Breast epithelium (tissue), 3 donors: ENCODE measurements at regions not wholly inside any gene's neighbourhood (a gene's known extent, or its start where the extent isn't known, plus 50 kb on each side); places are given as distances from the start of the nearest gene placed in this dataset.

Source experiments
- POLR2A ChIP-seq: fragments of 450-650 bp; IDR thresholded peaks from one replicate; pipeline ENCODE4 v1.6.1; 2016; ENCODE audit warnings: antibody characterized with exemption, mild to moderate bottlenecking, moderate library complexity
- POLR2AphosphoS5 ChIP-seq, 3 donors: sonication (generic); formaldehyde crosslinking; IDR thresholded peaks; one replicate each; pipeline ENCODE4 v1.6.1; 2017; ENCODE audit warnings: antibody characterized with exemption in 3 of 3
- TF ChIP-seq, protein P1 (sequence below), 3 donors: fragments of 450-650 bp; IDR thresholded peaks; one replicate each; pipeline ENCODE4 v1.5.1; 2016 to 2017; ENCODE audit warnings: antibody characterized with exemption in 3 of 3, mild to moderate bottlenecking in 3 of 3, moderate library complexity in 3 of 3

GRCh38 chr1:87638636-87639035 lies 310.0 kb downstream of the LMO4 start:
- TF ChIP-seq, protein P1, sequence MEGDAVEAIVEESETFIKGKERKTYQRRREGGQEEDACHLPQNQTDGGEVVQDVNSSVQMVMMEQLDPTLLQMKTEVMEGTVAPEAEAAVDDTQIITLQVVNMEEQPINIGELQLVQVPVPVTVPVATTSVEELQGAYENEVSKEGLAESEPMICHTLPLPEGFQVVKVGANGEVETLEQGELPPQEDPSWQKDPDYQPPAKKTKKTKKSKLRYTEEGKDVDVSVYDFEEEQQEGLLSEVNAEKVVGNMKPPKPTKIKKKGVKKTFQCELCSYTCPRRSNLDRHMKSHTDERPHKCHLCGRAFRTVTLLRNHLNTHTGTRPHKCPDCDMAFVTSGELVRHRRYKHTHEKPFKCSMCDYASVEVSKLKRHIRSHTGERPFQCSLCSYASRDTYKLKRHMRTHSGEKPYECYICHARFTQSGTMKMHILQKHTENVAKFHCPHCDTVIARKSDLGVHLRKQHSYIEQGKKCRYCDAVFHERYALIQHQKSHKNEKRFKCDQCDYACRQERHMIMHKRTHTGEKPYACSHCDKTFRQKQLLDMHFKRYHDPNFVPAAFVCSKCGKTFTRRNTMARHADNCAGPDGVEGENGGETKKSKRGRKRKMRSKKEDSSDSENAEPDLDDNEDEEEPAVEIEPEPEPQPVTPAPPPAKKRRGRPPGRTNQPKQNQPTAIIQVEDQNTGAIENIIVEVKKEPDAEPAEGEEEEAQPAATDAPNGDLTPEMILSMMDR (IDR thresholded peaks at IDR 0.05): no peak
- TF ChIP-seq POLR2A: no peak
- TF ChIP-seq POLR2AphosphoS5 (IDR thresholded peaks at IDR 0.05): no peak
